ENCODE measurements at regions not wholly inside any gene's neighbourhood (a gene's known extent, or its start where the extent isn't known, plus 50 kb on each side); places are given as distances from the start of the nearest gene placed in this dataset.

DNA sequence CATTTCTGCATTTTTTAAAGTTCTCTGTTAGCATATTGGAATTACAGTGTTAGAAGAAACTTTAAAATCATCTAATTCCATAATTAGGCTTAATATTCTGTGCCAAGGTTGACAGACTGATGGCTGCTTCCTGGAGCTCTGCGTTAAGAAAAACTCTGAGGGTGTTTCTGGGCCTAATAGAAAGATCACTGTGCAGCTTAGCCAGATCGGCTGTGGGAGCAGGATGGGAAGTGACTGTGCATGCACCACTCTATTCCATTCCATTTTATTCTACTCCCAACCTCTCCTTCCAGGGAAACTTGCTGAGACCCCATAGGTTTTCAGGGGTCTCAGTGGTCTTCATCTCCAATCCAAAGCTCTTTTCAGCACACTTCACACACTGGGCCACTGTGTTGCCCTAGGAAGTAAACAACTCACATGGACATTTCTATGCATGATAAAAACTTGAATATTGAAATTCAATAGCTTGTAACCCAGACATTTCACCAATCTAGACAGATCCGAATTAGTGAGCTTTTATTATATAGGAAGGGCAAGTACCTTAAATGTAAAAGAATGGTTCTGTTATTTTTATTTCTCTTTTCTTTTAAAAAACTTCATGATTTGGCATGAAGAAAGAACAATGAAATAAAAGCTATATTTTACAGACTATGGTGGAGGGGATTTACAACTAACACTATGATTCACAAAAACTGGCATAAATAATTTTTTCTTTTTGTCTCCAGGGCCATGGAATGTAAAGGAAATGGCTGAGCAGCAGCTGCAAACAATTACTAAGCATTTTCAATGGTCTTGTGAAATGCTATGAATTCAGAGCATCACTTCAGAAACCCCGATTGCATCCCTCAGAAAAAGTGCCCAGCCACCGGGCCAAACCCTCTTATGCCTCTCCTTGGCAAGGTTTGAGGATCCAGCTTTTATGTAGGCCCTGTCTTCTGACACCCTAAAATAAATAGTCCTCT is 51.4 kb upstream of the DAB2 start:
- FAIRE-seq (no peak), DNase-seq (ENCODE audit: insufficient read length, low spot score) (no peak)
- TF ChIP-seq SPI1 (IDR thresholded peaks at IDR 0.05; ENCODE audit: low read depth, low read length) (no peak), POLR2A (IDR thresholded peaks at IDR 0.05; ENCODE audit: low read depth, low read length) (no peak), TAF1 (IDR thresholded peaks at IDR 0.05; ENCODE audit: low read depth, low read length) (no peak), POLR2AphosphoS5 (IDR thresholded peaks at IDR 0.05; ENCODE audit: low read depth, low read length) (no peak), POU2F2 (IDR thresholded peaks at IDR 0.05; ENCODE audit: low read depth, low read length) (no peak), PAX5 (IDR thresholded peaks at IDR 0.05; ENCODE audit: insufficient read depth, low read length, severe bottlenecking) (no peak)

DNA sequence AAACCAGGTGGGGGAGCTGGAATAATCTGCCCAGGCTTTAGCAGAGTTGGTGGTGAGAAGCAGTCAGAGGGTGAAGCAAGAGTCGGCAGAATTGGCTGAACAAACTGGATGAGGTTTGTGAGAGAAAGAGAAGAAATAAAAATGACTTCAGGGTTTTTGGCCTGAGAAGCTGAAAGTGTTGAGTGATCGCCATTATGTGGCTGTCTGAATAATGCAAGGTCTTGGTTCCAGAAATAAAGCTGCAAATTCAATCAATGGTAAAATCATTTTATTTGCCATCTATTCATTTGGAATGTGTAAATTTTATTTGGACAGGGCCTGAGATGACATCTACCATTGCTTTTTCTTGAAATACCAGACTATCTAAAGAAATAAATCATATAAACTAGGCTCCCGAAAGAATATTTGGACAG is 50.4 kb upstream of the DAB2 start:
- FAIRE-seq: no peak
- TF ChIP-seq TAF1 (IDR thresholded peaks at IDR 0.05; ENCODE audit: low read depth, low read length) (no peak), SPI1 (IDR thresholded peaks at IDR 0.05; ENCODE audit: low read depth, low read length) (no peak), POLR2A (IDR thresholded peaks at IDR 0.05; ENCODE audit: low read depth, low read length) (no peak), POU2F2 (IDR thresholded peaks at IDR 0.05; ENCODE audit: low read depth, low read length) (no peak), POLR2AphosphoS5 (IDR thresholded peaks at IDR 0.05; ENCODE audit: low read depth, low read length) (no peak), PAX5 (IDR thresholded peaks at IDR 0.05; ENCODE audit: insufficient read depth, low read length, severe bottlenecking) (no peak)
- DNase-seq (ENCODE audit: insufficient read length, low spot score): no peak

Data from GM12891 (cell line).